Stomach (tissue), 8 donors: ENCODE measurements at regions not wholly inside any gene's neighbourhood (a gene's known extent, or its start where the extent isn't known, plus 50 kb on each side); places are given as distances from the start of the nearest gene placed in this dataset.
"Not testable (repeated sequence)": the region's sequence is repeated elsewhere in the genome, so short reads cannot be mapped to it uniquely, and the experiment has no call there.

Experiments used
- DNase-seq, 2 donors: peaks; one replicate each; pipeline versions ENCODE4 v3.0.0 to v3.0.0-alpha.2; 2013 to 2019
- H3K27ac ChIP-seq, 5 donors: fragments of 200-600 bp in 4 of 5; sonication (generic) in 4 of 5; one replicate each; pipeline ENCODE4 v1.5.1; 2013 to 2019; ENCODE audit warnings: mild to moderate bottlenecking in 1 of 5, moderate library complexity in 1 of 5
- H3K27me3 ChIP-seq, 3 donors: fragments of 200-600 bp; sonication (generic); one replicate each; pipeline ENCODE4 v1.5.1; 2017 to 2019; ENCODE audit warnings: mixed run types in 1 of 3
- H3K36me3 ChIP-seq, 4 donors: fragments of 200-600 bp; sonication (generic); 1 replicate in 3 of 4; 2 replicates in 1 of 4; pipeline ENCODE4 v1.5.1; 2016 to 2019
- H3K4me1 ChIP-seq, 4 donors: fragments of 200-600 bp; sonication (generic); one replicate each; pipeline ENCODE4 v1.5.1; 2016 to 2019
- H3K4me3 ChIP-seq, 4 donors: fragments of 200-600 bp; sonication (generic) in 3 of 4; one replicate each; pipeline ENCODE4 v1.5.1; 2016 to 2019; ENCODE audit warnings: mild to moderate bottlenecking in 1 of 4
- H3K9me3 ChIP-seq, 4 donors: fragments of 200-600 bp; sonication (generic); one replicate each; pipeline ENCODE4 v1.5.1; 2016 to 2019
- WGBS, 5 donors: extraction: QIAGEN DNeasy Blood & Tissue Kit in 3 of 5; methylation state at CpG; one replicate each; pipeline versions ENCODE4 v1.1.5 to v1.1.7; 2013 to 2018; 5-methylcytosine and 5-hydroxymethylcytosine counted together
- intact Hi-C: fragments of 100-400 bp; cut with DNase I; formaldehyde crosslinking; loops from one replicate; pipeline ENCODE4 v1.15.1; 2023; ENCODE audit warnings: low total_unique reads
- donor health status: healthy with polysubstance abuse.
- donor health status: Bipolar disorder and iron deficiency.
- donor health status: healthy.

DNA sequence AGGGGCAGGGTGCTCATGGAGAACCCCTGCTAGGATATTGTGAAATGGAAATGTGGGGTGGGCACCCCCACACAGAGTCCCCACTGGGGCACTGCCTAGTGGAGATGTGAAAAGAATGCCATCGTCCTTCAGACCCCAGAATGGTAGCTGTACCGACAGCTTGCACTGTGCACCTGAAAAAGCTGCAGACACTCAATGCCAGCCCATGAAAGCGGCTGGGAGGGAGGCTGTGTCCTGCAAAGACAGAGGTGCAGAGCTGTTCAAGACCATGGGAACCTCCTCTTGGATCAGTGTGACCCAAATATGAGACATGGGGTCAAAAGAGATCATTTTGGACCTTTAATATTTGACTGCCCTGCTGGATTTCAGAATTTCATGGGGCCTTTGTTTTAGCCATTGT, 724.2 kb downstream of the FOXD4L5 start:
- H3K9me3 ChIP-seq, intact Hi-C loops, H3K4me3 ChIP-seq, H3K36me3 ChIP-seq, H3K27ac ChIP-seq, H3K27me3 ChIP-seq, H3K4me1 ChIP-seq: not testable (repeated sequence)
- 72 to 84% (median 80%) methylated on average over 2 to 3 of the region's 3 CpGs; no CpG with 5 or more reads in 2 of the 5 donors for WGBS, 5 donors
- DNase-seq, result peak in 1 of 2 donors; percentile 20
